ENCODE measurements at regions not wholly inside any gene's neighbourhood (a gene's known extent, or its start where the extent isn't known, plus 50 kb on each side); places are given as distances from the start of the nearest gene placed in this dataset.

GRCh38 chr17:79465011-79465680, 145.7 kb downstream of the RBFOX3 start:
- Histone ChIP-seq H2BK20ac (ENCODE audit: low read depth, low read length, poor library complexity, severe bottlenecking) (no peak overlapping the region), H3K9me3 (ENCODE audit: control insufficient read depth, low read depth, low read length) (no peaks in the 10 kb centered on the region), H3K14ac (ENCODE audit: insufficient read depth, low read length) (no peak overlapping the region; the same call in 1 of the 2 replicates), H4K5ac (ENCODE audit: insufficient read length, low read depth, low read length) (no peak overlapping the region), H3K56ac (ENCODE audit: insufficient read length, low read depth, low read length) (no peak overlapping the region), H3K23me2 (ENCODE audit: insufficient read length, low read depth, low read length, poor library complexity, severe bottlenecking) (no peaks in the 10 kb centered on the region), H2BK5ac (ENCODE audit: insufficient read length, low read length) (no peak overlapping the region), H4K20me1 (ENCODE audit: control insufficient read depth, insufficient read depth, insufficient read length) (peaks cover 3% of the 10 kb centered on the region), H3K4me1 (ENCODE audit: insufficient read depth, low read length) (no peaks in the 10 kb centered on the region), H3K27ac (ENCODE audit: insufficient read length, low read depth, low read length) (no peak overlapping the region), H3K23ac (ENCODE audit: insufficient read length, low read depth, low read length) (no peak overlapping the region), H2BK120ac (ENCODE audit: low read depth, low read length, poor library complexity, severe bottlenecking) (no peak overlapping the region), H3K79me2 (ENCODE audit: insufficient read depth, low read length) (no peaks in the 10 kb centered on the region), H3K79me1 (ENCODE audit: insufficient read depth, low read depth, low read length, poor library complexity, severe bottlenecking) (no peaks in the 10 kb centered on the region), H3T11ph (ENCODE audit: low read length) (no peak overlapping the region), H3K4ac (ENCODE audit: low read depth, low read length) (no peak overlapping the region), H4K91ac (ENCODE audit: insufficient read length, low read depth, low read length) (no peak overlapping the region), H2BK15ac (ENCODE audit: low read depth, low read length) (no peak overlapping the region), H3K4me2 (ENCODE audit: insufficient read depth, insufficient read length, low read length) (no peak overlapping the region), H2AK5ac (ENCODE audit: insufficient read length, low read length) (no peak overlapping the region), H2AFZ (ENCODE audit: low read length) (no peak overlapping the region), H3K18ac (ENCODE audit: insufficient read length, low read depth, low read length) (no peak overlapping the region), H2BK12ac (ENCODE audit: insufficient read length, low read depth, low read length) (no peak overlapping the region), H3K27me3 (ENCODE audit: insufficient read depth, low read length) (no peaks in the 10 kb centered on the region), H4K8ac (replicated peaks; ENCODE audit: insufficient read length, low read depth, low read length) (no peak overlapping the region), H3K9ac (ENCODE audit: extremely low read depth, insufficient read length, low read length) (no peak overlapping the region)
- WGBS (ENCODE audit: extremely low coverage, insufficient read length, low lambda C conversion rate) = 100% methylated on average over 2 of the region's 25 CpGs
- no peaks in the 10 kb centered on the region; a peak in 1 of 7 replicates for H3K36me3 Mint-ChIP-seq (ENCODE audit: insufficient read depth in 1 of 3, low read depth in 3 of 3)
- H3K4me1 Mint-ChIP-seq = peaks cover 7 to 14% of the 10 kb centered on the region in 2 experiments
- H3K4me3 Mint-ChIP-seq = no peak overlapping the region
- peaks cover 8% of the 10 kb centered on the region for H3K27me3 Mint-ChIP-seq (ENCODE audit: low read depth)
- TF ChIP-seq CTCF (conservative IDR thresholded peaks at IDR 0.05) = no peak
- no peak for DNase-seq
- H3K27ac Mint-ChIP-seq = peak overlapping the region in 1 of 3 experiments; percentile 42; a peak in 1 of 7 replicates
- H3K9me3 Mint-ChIP-seq = peaks cover 0 to 5% of the 10 kb centered on the region in 2 experiments; a peak in 3 of 5 replicates

All from H9 (cell line).